Choroid plexus epithelial cell (primary cell): ENCODE measurements at regions not wholly inside any gene's neighbourhood (a gene's known extent, or its start where the extent isn't known, plus 50 kb on each side); places are given as distances from the start of the nearest gene placed in this dataset.

ENCODE experiments used
- DNase-seq: peaks from one replicate; pipeline ENCODE4 v3.0.0-alpha.2; 2010; ENCODE audit warnings: low read depth
- H3K4me3 ChIP-seq: 2 replicates; pipeline ENCODE4 v1.5.1; 2011; ENCODE audit warnings: low read depth, mild to moderate bottlenecking, control low read depth, low read length, moderate library complexity
- CTCF ChIP-seq: conservative IDR thresholded peaks from 2 replicates; pipeline ENCODE4 v1.5.1; 2011; ENCODE audit warnings: low read depth, mild to moderate bottlenecking, control low read depth, inconsistent platforms, low read length, moderate library complexity

GRCh38 chr1:226496453-226497015 lies 52.0 kb upstream of the STUM start:
- no peak for TF ChIP-seq CTCF
- no peak overlapping the region for H3K4me3 ChIP-seq
- no peak for DNase-seq

- TF ChIP-seq CTCF: no peak
- no peak for DNase-seq
- no peak overlapping the region for H3K4me3 ChIP-seq
Measured at GRCh38 chr1:226497276-226497833, 51.2 kb upstream of the STUM start.

GRCh38 chr1:226497991-226498639 lies 50.4 kb upstream of the STUM start:
- DNase-seq: no peak
- TF ChIP-seq CTCF: no peak

GRCh38 chr1:226498640-226499008 lies 49.9 kb upstream of the STUM start:
- no peak for TF ChIP-seq CTCF
- DNase-seq: no peak
- H3K4me3 ChIP-seq: no peak overlapping the region

More at GRCh38 chr1:226497991-226498639, 50.4 kb upstream of the STUM start:
- no peak overlapping the region for H3K4me3 ChIP-seq
